Suprapubic skin (tissue), 4 donors: ENCODE measurements at regions not wholly inside any gene's neighbourhood (a gene's known extent, or its start where the extent isn't known, plus 50 kb on each side); places are given as distances from the start of the nearest gene placed in this dataset.

Experiments
- CTCF ChIP-seq, 2 donors: fragments of 200-600 bp in 1 of 2; fragments of 450-650 bp in 1 of 2; sonication (generic) in 1 of 2; IDR thresholded peaks; one replicate each; pipeline ENCODE4 v1.5.1; 2016 to 2019; ENCODE audit warnings: antibody characterized with exemption in 2 of 2, mild to moderate bottlenecking in 1 of 2, moderate library complexity in 1 of 2
- POLR2A ChIP-seq, 2 donors: fragments of 450-650 bp; IDR thresholded peaks; one replicate each; pipeline ENCODE4 v1.6.1; 2017; ENCODE audit warnings: antibody characterized with exemption in 2 of 2, mild to moderate bottlenecking in 2 of 2, moderate library complexity in 2 of 2
- POLR2AphosphoS5 ChIP-seq, 3 donors: sonication (generic); formaldehyde crosslinking; IDR thresholded peaks; one replicate each; pipeline ENCODE4 v1.6.1; 2017; ENCODE audit warnings: antibody characterized with exemption in 3 of 3

GRCh38 chr15:69917056-69917455, 180.7 kb downstream of the TLE3 start:
- no peak for TF ChIP-seq CTCF (IDR thresholded peaks at IDR 0.05)
- no peak for TF ChIP-seq POLR2A (IDR thresholded peaks at IDR 0.05)
- no peak for TF ChIP-seq POLR2AphosphoS5 (IDR thresholded peaks at IDR 0.05)
